HCT116 (cell line): ENCODE measurements at regions not wholly inside any gene's neighbourhood (a gene's known extent, or its start where the extent isn't known, plus 50 kb on each side); places are given as distances from the start of the nearest gene placed in this dataset.

Source experiments
- ATAC-seq: fragments of 200-7000 bp; cut with Tn5 transposase; 2 replicates; pipeline ENCODE4 v1.9.1; 2020; ENCODE audit warnings: mild to moderate bottlenecking, moderate library complexity
- BruUV-seq: library from RNA; stranded (reverse); fragments of 400-500 nt; replicated peaks from 2 replicates; lab custom pipeline; 2021; lab: Mats Ljungman, UMichigan
- CTCF ChIA-PET: fragments of 300-600 bp; sonication (Branson Sonifier 250); formaldehyde crosslinking; loops from one replicate; lab custom pipeline; 2021; ENCODE audit warnings: antibody characterized with exemption; lab: Charles Lee
- POLR2A ChIA-PET: fragments of 300-600, 350-600 bp; sonication (Branson Sonifier 250); formaldehyde crosslinking; loops from one replicate; lab custom pipeline; 2021; ENCODE audit warnings: antibody characterized with exemption; lab: Charles Lee
- RAD21 ChIA-PET, 2 experiments: fragments of 300-600 bp; sonication (Branson Sonifier 250); formaldehyde crosslinking; loops; one replicate each; lab custom pipeline; 2023; ENCODE audit warnings: low total read pairs in 2 of 2; ENCODE audit not compliant: uncharacterized antibody in 2 of 2, unreplicated experiment in 2 of 2, low non-redundant PET in 1 of 2; lab: Charles Lee
- DNase-seq: peaks from one replicate; pipeline ENCODE4 v3.0.0-alpha.2; 2010; ENCODE audit warnings: low read depth, low spot score
- H2AFZ ChIP-seq: fragments of 200-600 bp; shearing (Covaris generic), sonication (generic); 2 replicates; pipeline ENCODE4 v1.6.1; 2017; ENCODE audit warnings: low read depth, mixed run types, mixed read lengths, antibody characterized with exemption, low read length; ENCODE audit not compliant: poor library complexity, severe bottlenecking
- H3K27ac ChIP-seq: 2 replicates; pipeline ENCODE4 v1.5.1; 2012; ENCODE audit warnings: low read depth, low read length
- H3K27me3 ChIP-seq: fragments of 200-600 bp; sonication (generic); 2 replicates; pipeline ENCODE4 v1.6.1; 2016; ENCODE audit warnings: mixed run types, low read length, mixed read lengths; ENCODE audit not compliant: insufficient read depth
- H3K36me3 ChIP-seq, 2 experiments: fragments of 200-500 bp in 1 of 2; fragments of 200-600 bp in 1 of 2; sonication (Bioruptor generic) in 1 of 2; sonication (generic) in 1 of 2; 2 replicates each; pipeline versions ENCODE4 v1.5.1 to v1.6.1; 2014 to 2016; ENCODE audit warnings: low read length in 2 of 2, inconsistent platforms in 1 of 2, mixed read lengths in 1 of 2, mixed run types in 1 of 2; ENCODE audit not compliant: insufficient read depth in 2 of 2, control insufficient read depth in 1 of 2
- H3K4me1 ChIP-seq, 2 experiments: fragments of 200-600 bp in 1 of 2; sonication (generic) in 1 of 2; 2 replicates each; pipeline versions ENCODE4 v1.5.1 to v1.6.1; 2012 to 2017; ENCODE audit warnings: low read length in 2 of 2, inconsistent platforms in 1 of 2, mild to moderate bottlenecking in 1 of 2, mixed read lengths in 1 of 2, mixed run types in 1 of 2, moderate library complexity in 1 of 2; ENCODE audit not compliant: insufficient read depth in 2 of 2, control insufficient read depth in 1 of 2
- H3K4me2 ChIP-seq: fragments of 200-600 bp; sonication (generic); 2 replicates; pipeline ENCODE4 v1.6.1; 2017; ENCODE audit warnings: mixed run types, low read length, mixed read lengths
- H3K4me3 ChIP-seq, 2 experiments: fragments of 200-600 bp in 1 of 2; sonication (generic) in 1 of 2; replicated peaks in 1 of 2; 2 replicates each; pipeline ENCODE4 v1.5.1; 2011 to 2016; ENCODE audit warnings: low read length in 2 of 2, control low read depth in 1 of 2, low read depth in 1 of 2, mild to moderate bottlenecking in 1 of 2, mixed read lengths in 1 of 2, mixed run types in 1 of 2
- H3K79me2 ChIP-seq: fragments of 200-600 bp; sonication (generic); 2 replicates; pipeline ENCODE4 v1.6.1; 2017; ENCODE audit warnings: mild to moderate bottlenecking, mixed run types, low read length, moderate library complexity, mixed read lengths; ENCODE audit not compliant: insufficient read depth
- H3K9ac ChIP-seq: fragments of 200-600 bp; sonication (generic); 2 replicates; pipeline ENCODE4 v1.6.1; 2016; ENCODE audit warnings: low read length, mixed read lengths
- H3K9me2 ChIP-seq: fragments of 200-600 bp; sonication (generic), shearing (Covaris generic); 2 replicates; pipeline ENCODE4 v1.6.1; 2017; ENCODE audit warnings: mixed run types, mild to moderate bottlenecking, moderate library complexity; ENCODE audit not compliant: insufficient read depth
- H3K9me3 ChIP-seq, 2 experiments: fragments of 200-500 bp in 1 of 2; fragments of 200-600 bp in 1 of 2; sonication (Bioruptor generic) in 1 of 2; sonication (generic) in 1 of 2; 2 replicates each; pipeline ENCODE4 v1.6.1; 2014 to 2017; ENCODE audit warnings: low read length in 2 of 2, mixed read lengths in 2 of 2, inconsistent platforms in 1 of 2, low read depth in 1 of 2, mild to moderate bottlenecking in 1 of 2, mixed run types in 1 of 2, moderate library complexity in 1 of 2; ENCODE audit not compliant: control insufficient read depth in 1 of 2, insufficient read depth in 1 of 2
- H4K20me1 ChIP-seq: fragments of 200-600 bp; sonication (generic), shearing (Covaris generic); 2 replicates; pipeline ENCODE4 v1.6.1; 2017; ENCODE audit warnings: mixed run types, mild to moderate bottlenecking, moderate library complexity; ENCODE audit not compliant: insufficient read depth
- CBX3 ChIP-seq: IDR thresholded peaks from 2 replicates; pipeline ENCODE4 v1.6.1; 2012; ENCODE audit warnings: low read depth
- EGR1 ChIP-seq: IDR thresholded peaks from 2 replicates; pipeline ENCODE4 v1.6.1; 2012; ENCODE audit warnings: low read depth
- EZH2 ChIP-seq: fragments of 200-600 bp; sonication (generic); IDR thresholded peaks from 2 replicates; pipeline ENCODE4 v1.6.1; 2017; ENCODE audit warnings: antibody characterized with exemption, mixed run types
- POLR2AphosphoS5 ChIP-seq: IDR thresholded peaks from 2 replicates; pipeline ENCODE4 v1.6.1; 2011; ENCODE audit warnings: mild to moderate bottlenecking, low read depth, low read length, moderate library complexity
- RAD21 ChIP-seq: IDR thresholded peaks from 2 replicates; pipeline ENCODE4 v1.6.1; 2012; ENCODE audit warnings: low read depth, mild to moderate bottlenecking
- SRF ChIP-seq: IDR thresholded peaks from 2 replicates; pipeline ENCODE4 v1.6.1; 2012; ENCODE audit warnings: low read depth
- TCF7L2 ChIP-seq: IDR thresholded peaks from 2 replicates; pipeline ENCODE4 v1.7.0; 2011; ENCODE audit warnings: borderline replicate concordance, inconsistent platforms; ENCODE audit not compliant: insufficient read depth, insufficient read length; ENCODE audit errors: extremely low read depth
- ZNF274 ChIP-seq: fragments of 200-500 bp; sonication (Bioruptor generic); IDR thresholded peaks from 2 replicates; pipeline ENCODE4 v1.6.1; 2014; ENCODE audit warnings: mild to moderate bottlenecking, low read depth, low read length, inconsistent platforms
- intact Hi-C: fragments of 100-400 bp; cut with micrococcal nuclease; formaldehyde crosslinking; loops from 2 replicates; pipeline ENCODE4 v1.10.0; 2022

DNA sequence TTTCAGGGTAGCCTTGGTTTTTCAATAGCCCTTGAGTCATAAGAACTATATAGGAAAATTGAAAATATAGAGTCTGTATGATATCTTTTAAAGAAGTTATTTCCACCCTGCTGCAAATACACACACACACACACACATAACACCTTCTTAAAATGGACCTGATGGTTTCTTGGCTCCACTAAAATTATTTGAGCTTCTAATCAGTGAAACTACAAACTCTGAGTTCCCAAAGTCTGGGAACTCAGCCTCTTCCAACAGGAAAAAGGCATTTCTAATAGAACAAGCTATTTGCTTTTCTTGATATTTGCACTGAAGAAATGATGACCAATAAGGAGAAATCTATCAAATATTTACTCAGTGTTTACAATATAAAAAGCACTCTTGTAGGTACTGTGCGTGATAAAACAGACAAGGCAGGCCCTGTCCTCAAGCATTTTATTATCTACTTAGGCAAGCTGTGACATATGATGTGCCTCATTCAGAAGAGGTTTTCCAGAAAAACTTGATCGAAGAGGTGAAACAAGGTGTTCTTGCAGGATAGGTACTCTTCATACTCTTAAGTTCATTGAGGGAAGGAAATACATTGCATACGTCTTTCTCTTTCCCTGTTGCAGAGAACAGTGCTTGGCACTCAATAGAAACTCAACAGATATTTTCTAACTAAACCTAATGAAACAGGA lies 88.6 kb downstream of the MGST1 start:
- no peaks in the 10 kb centered on the region for H3K27me3 ChIP-seq
- ChIA-PET CTCF (no interaction called here), POLR2A (no interaction called here)

GRCh38 chr12:16437281-16437816 lies 89.9 kb downstream of the MGST1 start:
- POLR2A ChIA-PET = no interaction called here

More for the DNA sequence above, 88.6 kb downstream of the MGST1 start:
- DNase-seq = no peak
- RAD21 ChIA-PET = no interaction called here
- intact Hi-C loops = no loop called here
- H3K4me1 ChIP-seq = no peaks in the 10 kb centered on the region
- no TSS peak for BruUV-seq
- H3K36me3 ChIP-seq = no peaks in the 10 kb centered on the region
- no peaks in the 10 kb centered on the region for H3K9me2 ChIP-seq
- no peak overlapping the region for H3K4me2 ChIP-seq
- no peak overlapping the region for H3K27ac ChIP-seq
- H3K9ac ChIP-seq = no peak overlapping the region
- no peak for TF ChIP-seq SRF
- no peak for TF ChIP-seq EZH2
- no peak for TF ChIP-seq ZNF274
- ATAC-seq = no peak
- no peaks in the 10 kb centered on the region for H3K9me3 ChIP-seq
- no peaks in the 10 kb centered on the region for H4K20me1 ChIP-seq
- no peaks in the 10 kb centered on the region for H3K79me2 ChIP-seq
- H2AFZ ChIP-seq = no peak overlapping the region
- no peak overlapping the region for H3K4me3 ChIP-seq

More at GRCh38 chr12:16437281-16437816, 89.9 kb downstream of the MGST1 start:
- Histone ChIP-seq H3K4me2 (no peak overlapping the region), H3K27me3 (no peaks in the 10 kb centered on the region), H3K4me1 (no peaks in the 10 kb centered on the region), H3K27ac (no peak overlapping the region), H3K4me3 (no peak overlapping the region), H3K9me2 (no peaks in the 10 kb centered on the region), H3K36me3 (no peaks in the 10 kb centered on the region), H2AFZ (no peak overlapping the region), H3K79me2 (no peaks in the 10 kb centered on the region), H4K20me1 (no peaks in the 10 kb centered on the region), H3K9ac (no peak overlapping the region), H3K9me3 (no peaks in the 10 kb centered on the region)
- no peak for DNase-seq
- ChIA-PET RAD21 (no interaction called here), CTCF (no interaction called here)
- ATAC-seq = no peak
- no TSS peak for BruUV-seq
- TF ChIP-seq POLR2AphosphoS5 = no peak
- TF ChIP-seq ZNF274 = no peak
- no peak for TF ChIP-seq CBX3
- TF ChIP-seq RAD21 = no peak
- no peak for TF ChIP-seq EGR1
- TF ChIP-seq TCF7L2 = no peak
- intact Hi-C loops = no loop called here
